ENCODE measurements at regions not wholly inside any gene's neighbourhood (a gene's known extent, or its start where the extent isn't known, plus 50 kb on each side); places are given as distances from the start of the nearest gene placed in this dataset.

GRCh38 chr2:38152913-38153312 lies 77.0 kb upstream of the CYP1B1 start:
- H3K4me3 ChIP-seq, result no peak overlapping the region
- DNase-seq, result no peak

GRCh38 chr2:38152035-38152434 lies 76.1 kb upstream of the CYP1B1 start:
- intact Hi-C loops (cut with DNase I), result no loop called here
- H3K27me3 ChIP-seq, result no peaks in the 10 kb centered on the region
- H3K4me1 ChIP-seq, result peaks cover 25% of the 10 kb centered on the region
- no peak for ATAC-seq
- no peak overlapping the region for H3K27ac ChIP-seq
- no peak for DNase-seq
- H3K4me3 ChIP-seq, result no peak overlapping the region
- no peaks in the 10 kb centered on the region for H3K36me3 ChIP-seq
- no peaks in the 10 kb centered on the region for H3K9me3 ChIP-seq
- no peak for TF ChIP-seq CTCF (IDR thresholded peaks at IDR 0.05)

More at GRCh38 chr2:38152913-38153312, 77.0 kb upstream of the CYP1B1 start:
- no peaks in the 10 kb centered on the region for H3K36me3 ChIP-seq
- ATAC-seq, result no peak
- intact Hi-C loops (cut with DNase I), result no loop called here
- H3K9me3 ChIP-seq, result no peaks in the 10 kb centered on the region
- no peak for TF ChIP-seq CTCF (IDR thresholded peaks at IDR 0.05)
- H3K27ac ChIP-seq, result no peak overlapping the region
- H3K4me1 ChIP-seq, result peaks cover 20% of the 10 kb centered on the region
- no peaks in the 10 kb centered on the region for H3K27me3 ChIP-seq

GRCh38 chr2:38149531-38149930 lies 73.6 kb upstream of the CYP1B1 start:
- Histone ChIP-seq H3K27me3 (no peaks in the 10 kb centered on the region), H3K9me3 (no peaks in the 10 kb centered on the region), H3K27ac (no peak overlapping the region), H3K4me3 (no peak overlapping the region), H3K36me3 (no peaks in the 10 kb centered on the region), H3K4me1 (peaks cover 29% of the 10 kb centered on the region)
- TF ChIP-seq CTCF (IDR thresholded peaks at IDR 0.05), result no peak
- peak; percentile 41 for ATAC-seq
- no peak for DNase-seq
- intact Hi-C loops (cut with DNase I), result no loop called here

- no peaks in the 10 kb centered on the region for H3K36me3 ChIP-seq
- DNase-seq, result peak; percentile 66
- no peaks in the 10 kb centered on the region for H3K27me3 ChIP-seq
- TF ChIP-seq CTCF (IDR thresholded peaks at IDR 0.05), result no peak
- peak overlapping the region; percentile 67 for H3K27ac ChIP-seq
- ATAC-seq, result peak; percentile 78
- no peaks in the 10 kb centered on the region for H3K9me3 ChIP-seq
- no peak overlapping the region for H3K4me3 ChIP-seq
- H3K4me1 ChIP-seq, result peaks cover 21% of the 10 kb centered on the region
- intact Hi-C loops (cut with DNase I), result no loop called here
These were observed 72.5 kb upstream of the CYP1B1 start for GRCh38 chr2:38148501-38148900.

- Histone ChIP-seq H3K36me3 (no peaks in the 10 kb centered on the region), H3K4me1 (peaks cover 21% of the 10 kb centered on the region), H3K27me3 (no peaks in the 10 kb centered on the region), H3K27ac (peak overlapping the region; percentile 76), H3K4me3 (no peak overlapping the region), H3K9me3 (no peaks in the 10 kb centered on the region)
- intact Hi-C loops (cut with DNase I), result no loop called here
- ATAC-seq, result no peak
- DNase-seq, result no peak
- no peak for TF ChIP-seq CTCF (IDR thresholded peaks at IDR 0.05)
These were observed 71.6 kb upstream of the CYP1B1 start for GRCh38 chr2:38147333-38148121.

All from upper lobe of right lung (tissue), 1 donor.